GM21360 (cell line): ENCODE measurements at regions not wholly inside any gene's neighbourhood (a gene's known extent, or its start where the extent isn't known, plus 50 kb on each side); places are given as distances from the start of the nearest gene placed in this dataset.

Experiments
- ATAC-seq: cut with Tn5 transposase; IDR thresholded peaks from one replicate; pipeline ENCODE4 v1.9.1; 2021; ENCODE audit warnings: mild to moderate bottlenecking, moderate library complexity; ENCODE audit not compliant: unreplicated experiment

- no peak for ATAC-seq
These were observed 147.8 kb upstream of the AJAP1 start for GRCh38 chr1:4506591-4506990.

DNA sequence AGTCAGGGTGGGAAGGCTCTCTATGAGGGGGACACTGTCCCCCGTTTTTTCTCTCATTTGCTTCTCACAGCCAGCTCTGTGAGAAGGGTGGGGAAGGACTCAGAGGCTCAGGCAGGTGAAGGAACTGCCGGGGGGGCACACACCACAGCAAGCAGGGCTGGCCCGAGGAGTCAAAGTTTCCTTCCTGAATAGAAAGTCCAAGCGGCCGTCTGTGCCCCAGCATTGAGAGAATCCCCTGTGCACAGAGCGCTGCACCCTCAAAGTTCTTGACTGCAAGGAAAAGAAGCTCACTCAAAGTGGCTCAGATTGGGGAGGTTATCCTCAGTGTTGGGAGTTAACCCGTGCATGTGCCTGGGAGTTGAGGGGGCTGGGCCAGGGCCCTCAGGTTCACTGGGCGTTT is 145.2 kb upstream of the AJAP1 start:
- no peak for ATAC-seq

GRCh38 chr1:4510276-4510691 is 144.1 kb upstream of the AJAP1 start:
- no peak for ATAC-seq

DNA sequence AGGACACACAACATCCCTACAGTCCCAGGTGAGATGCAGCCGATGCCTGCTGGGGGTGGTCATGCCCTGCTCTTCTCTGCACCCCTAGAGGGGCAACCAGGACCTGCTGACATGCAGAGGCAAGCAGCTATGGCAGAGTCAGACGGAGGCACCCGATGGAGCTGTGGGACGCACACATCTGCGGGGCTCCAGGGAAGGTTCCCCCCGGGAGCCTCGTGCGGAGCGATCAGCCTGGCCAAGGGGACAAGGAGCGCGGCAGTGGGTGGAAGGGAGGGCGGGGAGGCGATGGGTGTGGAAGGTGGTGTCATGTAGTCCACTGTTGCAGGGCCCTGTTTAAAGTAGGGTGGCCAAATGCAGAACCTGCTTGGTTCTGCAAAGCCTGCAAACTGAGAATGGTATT is 143.0 kb upstream of the AJAP1 start:
- no peak for ATAC-seq

DNA sequence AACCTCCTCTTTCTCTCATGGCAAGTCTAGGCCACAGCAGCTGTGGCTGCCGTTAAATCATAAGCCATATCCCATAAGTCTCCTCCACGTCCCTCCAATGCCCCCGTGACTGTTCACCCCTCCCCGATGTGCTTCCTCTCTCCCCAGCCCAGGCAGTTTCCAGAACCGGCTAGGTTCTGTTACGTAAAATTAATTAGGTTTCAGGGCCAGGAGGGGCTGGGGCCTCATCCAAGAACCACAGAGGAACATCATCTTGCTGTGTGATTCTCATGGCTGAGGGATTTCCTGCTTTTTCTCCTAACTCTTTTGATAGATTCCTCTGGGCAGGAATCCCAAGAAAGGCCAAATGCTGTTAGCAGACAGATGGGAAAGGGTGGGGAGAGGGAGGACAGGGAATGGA is 141.8 kb upstream of the AJAP1 start:
- ATAC-seq = no peak

DNA sequence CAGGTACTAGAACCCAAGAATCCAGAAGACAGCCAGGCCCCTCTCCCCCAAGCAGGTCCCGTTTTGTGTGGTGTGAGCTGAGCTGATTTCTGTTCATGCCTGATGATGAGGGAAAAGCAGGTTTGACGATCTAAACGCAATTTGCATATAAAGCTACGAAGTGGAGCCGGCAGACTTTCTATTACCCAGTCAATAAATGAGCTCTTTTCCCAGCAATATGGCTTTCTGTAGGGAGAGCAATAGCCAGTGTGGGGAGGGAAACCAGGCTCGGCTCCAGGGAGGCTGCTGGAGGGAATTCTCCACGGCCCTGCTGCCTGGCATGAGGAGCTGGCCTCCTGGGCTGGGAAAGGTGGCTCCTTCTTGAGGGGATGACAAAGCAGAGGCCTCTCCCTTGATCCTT is 140.7 kb upstream of the AJAP1 start:
- no peak for ATAC-seq

DNA sequence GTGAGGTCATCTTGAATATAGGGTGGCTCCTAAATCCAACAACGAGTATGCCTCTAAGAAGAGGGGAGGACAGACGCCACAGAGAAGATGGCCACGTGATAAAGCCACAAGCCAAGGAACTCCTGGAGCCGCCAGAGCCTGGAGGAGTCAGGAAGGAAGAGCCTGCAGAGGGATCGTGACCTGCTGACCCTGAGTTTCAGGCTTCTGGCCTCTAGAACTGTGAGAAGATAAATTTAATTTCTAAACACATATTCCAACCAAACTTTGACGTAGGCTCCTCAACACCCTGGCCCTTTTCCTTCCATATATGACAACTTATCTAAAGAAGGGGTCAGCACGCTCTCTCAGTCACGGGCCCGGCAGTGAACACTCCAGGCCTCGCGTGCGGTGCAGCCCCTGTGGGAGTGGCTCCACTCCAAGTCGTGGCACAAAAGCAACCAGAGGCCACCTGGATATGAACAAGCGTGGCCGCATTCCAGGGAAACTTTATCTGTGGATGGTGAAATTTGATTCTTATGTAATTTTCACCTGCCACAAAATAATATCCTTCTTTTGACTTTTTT is 138.6 kb upstream of the AJAP1 start:
- no peak for ATAC-seq

- ATAC-seq = no peak
These were observed 137.8 kb upstream of the AJAP1 start for GRCh38 chr1:4516596-4516995.

- no peak for ATAC-seq
These were observed 137.0 kb upstream of the AJAP1 start for GRCh38 chr1:4517186-4517954.

DNA sequence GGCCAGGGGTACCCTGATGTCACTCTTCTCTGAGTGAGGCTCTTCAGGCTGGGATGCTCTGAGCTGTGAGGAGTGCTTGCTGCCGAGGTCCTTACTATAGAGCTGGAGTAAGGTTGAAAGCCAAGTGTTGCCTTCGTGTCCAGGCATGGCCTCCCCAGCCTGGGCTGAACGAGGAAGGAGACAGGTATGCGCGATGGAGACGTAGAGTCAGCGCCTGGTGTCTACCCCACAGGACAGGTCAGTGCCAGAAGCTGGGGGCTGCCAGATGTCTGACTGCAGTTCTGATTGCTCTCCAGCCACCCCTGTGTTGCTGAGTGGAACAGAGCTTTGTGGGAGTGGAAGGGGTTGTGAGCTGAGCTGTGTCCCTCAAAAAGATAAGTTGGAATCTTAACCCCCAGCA is 135.8 kb upstream of the AJAP1 start:
- no peak for ATAC-seq

- ATAC-seq = no peak
These were observed 134.5 kb upstream of the AJAP1 start for GRCh38 chr1:4519954-4520353.

GRCh38 chr1:4523551-4523950 is 130.9 kb upstream of the AJAP1 start:
- no peak for ATAC-seq

DNA sequence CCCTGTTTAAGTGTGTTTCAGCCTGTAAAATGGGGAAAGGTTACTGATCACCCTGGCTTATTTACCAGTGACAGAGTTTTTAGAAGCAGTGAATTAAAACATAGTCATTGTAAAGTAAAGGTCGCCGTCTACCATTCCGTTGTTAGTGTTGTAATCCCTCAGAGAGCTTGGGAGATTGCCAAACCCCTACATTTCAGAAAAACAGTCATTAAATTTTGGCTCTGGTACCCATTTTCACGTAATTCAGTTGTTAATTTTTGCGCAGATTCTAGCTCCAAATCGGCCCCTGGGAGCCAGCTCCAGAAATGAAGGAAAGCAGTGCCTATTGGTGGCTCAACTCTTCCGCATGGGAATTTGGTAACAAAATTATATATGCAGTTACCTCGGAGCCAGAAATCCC is 127.7 kb upstream of the AJAP1 start:
- no peak for ATAC-seq

DNA sequence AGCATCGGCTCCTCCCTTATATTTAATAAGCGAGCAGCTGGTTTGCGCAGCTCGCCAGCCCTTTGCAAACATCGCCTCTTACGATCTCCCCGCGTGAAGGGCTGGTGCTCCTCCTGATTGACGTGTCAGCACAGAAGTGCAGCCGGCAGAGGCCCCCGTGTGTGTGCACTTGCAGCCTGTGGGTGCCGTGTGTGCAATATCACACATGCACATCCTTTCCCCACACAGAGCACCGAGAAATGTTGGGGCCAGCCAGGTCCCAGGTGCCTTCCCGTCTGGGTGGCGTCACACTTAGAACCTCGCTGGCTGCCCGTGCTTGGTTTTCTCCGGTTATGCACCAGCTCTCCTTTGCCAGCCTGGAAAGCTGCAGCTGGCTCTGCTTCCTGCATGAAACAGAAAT is 126.6 kb upstream of the AJAP1 start:
- ATAC-seq = no peak

DNA sequence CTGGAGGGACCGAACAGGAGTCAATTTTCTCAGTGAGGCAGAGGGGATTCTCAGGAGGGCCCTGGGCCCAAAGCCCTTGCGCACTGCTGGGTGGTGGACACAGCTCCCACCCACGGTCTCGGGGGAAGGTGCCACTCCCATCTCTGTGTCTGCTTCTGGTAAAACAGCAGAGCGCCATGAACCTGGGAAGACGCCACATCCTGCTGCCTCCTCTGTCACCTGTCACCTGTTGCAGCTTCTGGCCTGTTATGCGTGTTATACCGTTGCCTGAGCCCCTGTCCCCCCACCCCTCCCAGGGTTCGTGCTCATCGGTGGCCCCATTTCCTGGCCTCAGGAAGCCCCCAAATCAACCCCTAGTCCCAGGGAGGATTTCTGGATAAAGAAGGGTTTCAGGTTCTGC is 125.8 kb upstream of the AJAP1 start:
- no peak for ATAC-seq

DNA sequence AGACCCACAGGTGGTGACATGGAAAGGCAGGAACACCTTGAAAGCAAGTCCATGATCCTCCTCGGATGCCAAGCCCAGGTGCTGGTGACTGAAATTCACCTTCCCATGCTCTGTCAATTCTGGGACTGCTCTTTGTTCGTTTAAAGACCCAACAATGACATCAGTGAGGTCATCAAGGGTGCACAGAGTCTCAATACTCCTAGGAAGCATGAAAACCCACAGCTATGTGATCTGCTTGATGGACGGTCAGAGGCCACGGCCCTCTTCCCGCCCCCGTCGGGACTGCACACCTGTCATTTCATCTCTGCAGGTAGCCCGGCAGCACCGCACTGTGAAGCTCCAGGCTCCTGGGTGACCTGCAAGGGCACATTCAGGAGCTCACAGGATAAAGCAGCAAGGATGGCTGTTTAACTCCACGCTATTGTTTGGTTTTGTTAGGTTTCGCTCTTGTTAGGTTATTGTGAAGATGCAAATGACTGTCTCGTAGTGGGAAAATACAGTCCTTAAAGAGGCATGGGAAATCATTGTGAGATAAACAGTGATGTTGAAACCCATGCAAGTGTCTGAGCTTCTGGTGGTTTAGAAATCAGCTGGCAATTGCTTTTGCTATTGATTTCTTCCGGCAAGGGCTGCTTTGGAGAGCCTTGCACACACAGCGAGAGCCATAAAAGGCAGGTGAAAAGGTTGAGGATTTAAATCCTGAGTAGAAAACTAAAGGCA is 124.8 kb upstream of the AJAP1 start:
- ATAC-seq = no peak

- ATAC-seq = no peak
These were observed 124.1 kb upstream of the AJAP1 start for GRCh38 chr1:4530166-4530785.

DNA sequence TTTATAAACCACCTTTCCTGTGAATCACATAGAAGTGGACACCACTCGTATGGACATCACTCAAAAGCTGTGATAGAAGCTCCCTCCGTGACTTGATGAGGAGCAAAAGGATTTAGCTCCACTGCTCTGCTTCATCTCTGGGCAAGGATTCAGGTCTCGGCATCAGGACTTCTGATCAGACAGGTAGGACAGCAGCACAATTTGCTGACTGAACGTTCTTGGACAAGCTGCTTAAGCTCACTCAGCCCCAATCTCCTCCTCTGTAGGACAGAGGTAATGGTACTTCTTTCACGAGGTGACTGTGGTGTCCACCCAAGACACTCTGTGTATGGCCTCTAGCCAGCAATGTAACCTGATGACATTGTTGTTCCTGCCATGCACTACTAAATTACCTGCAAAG is 122.6 kb upstream of the AJAP1 start:
- no peak for ATAC-seq

DNA sequence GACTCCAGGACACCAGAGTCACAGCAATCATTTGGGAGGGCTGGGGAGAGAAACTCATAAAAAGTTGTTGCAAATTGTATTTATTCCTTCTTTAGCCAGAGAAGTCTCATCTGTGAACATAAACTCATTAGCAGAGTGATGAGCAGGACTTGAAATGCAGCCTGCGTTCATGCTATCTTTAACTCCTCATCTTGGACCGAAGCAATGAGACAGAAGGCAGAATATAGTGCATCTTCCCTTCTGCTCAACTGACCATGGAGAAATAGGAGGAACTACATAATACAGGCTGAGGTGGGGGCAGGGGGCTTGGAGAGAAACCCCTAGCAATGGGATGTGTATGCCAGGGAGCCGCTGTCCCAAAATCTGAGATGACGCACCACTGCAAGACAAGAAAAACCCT is 121.8 kb upstream of the AJAP1 start:
- ATAC-seq = no peak

DNA sequence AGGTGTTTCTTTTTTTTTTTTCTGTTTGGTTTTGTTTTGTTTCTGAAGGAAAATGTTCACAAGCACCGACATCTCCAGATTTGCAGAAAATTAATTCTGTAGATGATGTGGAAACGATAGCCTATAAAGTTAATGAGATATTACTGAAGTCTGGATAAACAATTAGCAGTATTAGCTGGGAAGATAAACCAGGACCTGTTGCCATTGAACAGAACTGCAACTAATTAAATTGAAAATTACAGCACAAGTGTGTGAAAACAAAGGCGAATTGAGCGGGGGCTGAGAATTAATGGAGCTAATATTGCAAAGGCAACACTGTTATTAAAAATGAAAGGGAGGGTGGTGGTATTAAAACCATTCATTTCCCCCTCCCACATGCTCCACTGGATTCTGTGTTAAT is 107.5 kb upstream of the AJAP1 start:
- no peak for ATAC-seq

GRCh38 chr1:4549930-4550329 is 104.5 kb upstream of the AJAP1 start:
- ATAC-seq = no peak

- ATAC-seq = no peak
These were observed 103.5 kb upstream of the AJAP1 start for GRCh38 chr1:4550941-4551340.
